ENCODE measurements at regions not wholly inside any gene's neighbourhood (a gene's known extent, or its start where the extent isn't known, plus 50 kb on each side); places are given as distances from the start of the nearest gene placed in this dataset.

GRCh38 chr2:3138621-3139020, 239.0 kb downstream of the EIPR1 start:
- intact Hi-C loops (cut with DNase I) = no loop called here
- DNase-seq (no peak), ATAC-seq (ENCODE audit: poor library complexity) (no peak)

GRCh38 chr2:3137651-3138300, 239.8 kb downstream of the EIPR1 start:
- intact Hi-C loops (cut with DNase I) = no loop called here
- ATAC-seq (ENCODE audit: poor library complexity) (no peak), DNase-seq (no peak)

GRCh38 chr2:3135676-3136075, 241.9 kb downstream of the EIPR1 start:
- DNase-seq = no peak
- intact Hi-C loops (cut with DNase I) = no loop called here
- no peak for ATAC-seq (ENCODE audit: poor library complexity)

- intact Hi-C loops (cut with DNase I) = no loop called here
- ATAC-seq (ENCODE audit: poor library complexity) = no peak
- DNase-seq = no peak
These were observed 243.5 kb downstream of the EIPR1 start for GRCh38 chr2:3134026-3134571.

- no peak for DNase-seq
- intact Hi-C loops (cut with DNase I) = no loop called here
- no peak for ATAC-seq (ENCODE audit: poor library complexity)
These were observed 244.7 kb downstream of the EIPR1 start for GRCh38 chr2:3132966-3133365.

GRCh38 chr2:3132466-3132865, 245.2 kb downstream of the EIPR1 start:
- ATAC-seq (ENCODE audit: poor library complexity) (no peak), DNase-seq (no peak)
- intact Hi-C loops (cut with DNase I) = no loop called here

- DNase-seq = no peak
- intact Hi-C loops (cut with DNase I) = no loop called here
- no peak for ATAC-seq (ENCODE audit: poor library complexity)
These were observed 245.8 kb downstream of the EIPR1 start for GRCh38 chr2:3131636-3132326.

- no peak for ATAC-seq (ENCODE audit: poor library complexity)
- intact Hi-C loops (cut with DNase I) = no loop called here
- no peak for DNase-seq
These were observed 246.6 kb downstream of the EIPR1 start for GRCh38 chr2:3130889-3131635.

GRCh38 chr2:3130444-3130843, 247.2 kb downstream of the EIPR1 start:
- intact Hi-C loops (cut with DNase I) = no loop called here
- DNase-seq (no peak), ATAC-seq (ENCODE audit: poor library complexity) (no peak)

DNA sequence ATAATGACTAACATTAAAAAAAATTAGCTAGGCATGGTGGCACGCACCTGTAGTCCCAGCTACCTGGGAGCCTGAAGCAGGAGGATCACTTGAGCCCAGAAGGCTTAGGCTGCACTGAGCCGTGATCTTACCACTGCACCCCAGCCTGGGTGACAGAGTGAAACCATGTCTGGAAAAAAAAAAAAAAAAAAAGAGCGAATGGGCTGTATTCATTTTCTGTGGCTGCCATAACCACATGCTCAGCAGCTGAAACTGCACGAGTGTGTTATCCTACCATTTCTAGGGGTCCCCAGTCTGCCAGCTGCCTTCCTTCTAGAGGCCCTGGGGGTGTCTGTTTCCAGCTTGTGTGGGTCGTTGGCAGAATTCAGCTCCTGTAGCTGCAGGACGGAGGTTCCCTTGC, 247.8 kb downstream of the EIPR1 start:
- DNase-seq (no peak), ATAC-seq (ENCODE audit: poor library complexity) (no peak)
- intact Hi-C loops (cut with DNase I) = no loop called here

GRCh38 chr2:3128786-3129185, 248.8 kb downstream of the EIPR1 start:
- DNase-seq (no peak), ATAC-seq (ENCODE audit: poor library complexity) (no peak)
- intact Hi-C loops (cut with DNase I) = no loop called here

DNA sequence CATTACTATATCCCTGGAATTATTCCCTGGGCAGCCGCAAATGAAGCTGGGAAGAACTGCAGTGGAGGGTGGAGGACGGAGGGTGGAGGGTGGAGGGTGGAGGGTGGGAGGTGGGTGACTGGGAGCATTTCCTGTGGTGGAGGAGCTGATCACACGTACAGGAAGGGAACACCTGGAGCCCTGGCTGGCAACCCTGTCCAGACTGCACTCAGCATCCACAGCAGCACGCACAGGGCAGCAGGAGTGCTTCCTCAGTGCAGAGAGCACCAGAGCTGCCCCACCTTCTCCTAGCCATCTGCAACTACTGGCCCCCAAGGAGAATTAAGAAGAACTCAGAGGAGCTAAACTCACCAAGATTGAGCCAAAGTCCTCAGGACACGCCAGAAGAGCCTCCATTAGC, 249.9 kb downstream of the EIPR1 start:
- DNase-seq (no peak), ATAC-seq (ENCODE audit: poor library complexity) (no peak)
- intact Hi-C loops (cut with DNase I) = no loop called here

DNA sequence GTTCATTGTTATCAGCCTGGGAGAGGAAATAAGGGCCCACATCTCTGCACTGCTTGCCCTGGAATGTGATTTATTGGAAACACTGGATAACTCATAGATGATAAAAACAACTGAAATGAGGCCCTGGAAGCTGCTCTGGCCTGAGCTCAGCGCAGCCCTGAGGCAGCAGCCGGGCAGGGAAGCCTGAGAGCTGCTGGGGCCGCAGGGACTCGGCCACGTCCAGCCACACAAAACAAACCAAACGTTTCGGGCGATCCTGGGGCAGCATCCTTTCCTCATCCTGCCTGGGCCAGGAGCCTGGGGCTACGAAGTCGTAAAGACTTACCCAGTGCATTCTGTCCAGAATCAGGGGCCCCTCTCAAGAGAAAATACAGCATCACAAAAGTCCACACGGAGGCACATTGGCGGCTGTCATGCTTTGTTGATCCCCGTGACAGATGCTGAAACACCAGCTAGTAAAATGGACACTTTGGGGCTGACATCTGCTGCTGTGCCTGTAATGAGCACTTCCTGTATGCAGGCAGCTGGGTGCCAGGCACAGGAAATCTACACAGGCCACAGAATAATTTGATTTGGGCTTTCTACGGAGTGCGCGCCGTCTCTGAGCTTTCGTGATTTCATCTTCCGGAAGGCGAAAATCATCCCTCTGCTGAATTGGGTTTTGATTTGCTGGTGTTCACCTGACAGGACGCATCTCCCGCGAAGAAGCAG, 250.6 kb downstream of the EIPR1 start:
- DNase-seq = no peak
- intact Hi-C loops (cut with DNase I) = no loop called here
- ATAC-seq (ENCODE audit: poor library complexity) = no peak

DNA sequence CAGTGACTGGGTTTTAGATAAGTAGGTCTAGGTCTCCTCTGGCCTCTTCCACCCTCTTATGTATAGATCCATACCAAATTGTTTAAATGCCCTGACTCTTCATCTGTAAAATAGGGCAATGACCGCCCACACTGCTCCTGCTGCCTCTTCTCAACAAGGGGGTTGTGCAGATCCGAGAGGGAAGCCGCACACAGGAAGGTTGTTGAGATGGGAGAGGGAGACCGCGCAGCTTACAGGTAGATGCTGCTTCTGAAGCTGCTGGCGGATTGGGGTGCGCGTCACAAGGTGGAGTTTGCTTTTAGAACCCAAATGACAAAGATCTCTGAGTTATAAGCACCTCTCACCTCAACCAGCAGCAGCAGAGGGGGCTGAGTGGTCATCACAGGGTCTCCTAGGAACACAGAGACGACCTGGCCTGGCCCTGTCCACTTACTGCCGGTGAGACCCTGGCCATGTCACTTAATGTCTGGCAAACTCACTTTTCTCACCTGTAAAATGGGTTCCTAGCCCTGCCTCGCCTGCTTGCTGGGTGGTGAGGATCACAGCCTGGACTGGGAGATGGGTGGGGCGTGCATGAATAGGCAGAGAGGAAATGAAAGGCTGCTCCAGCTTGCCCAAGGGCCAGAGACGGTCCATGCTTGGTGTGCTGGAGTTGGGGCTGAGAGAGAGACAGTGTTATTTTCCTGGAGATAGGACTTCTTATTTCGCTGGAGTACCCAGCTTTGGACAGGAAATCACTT, 251.3 kb downstream of the EIPR1 start:
- intact Hi-C loops (cut with DNase I) = no loop called here
- ATAC-seq (ENCODE audit: poor library complexity) = no peak
- DNase-seq = no peak

GRCh38 chr2:3125761-3126130, 251.9 kb downstream of the EIPR1 start:
- ATAC-seq (ENCODE audit: poor library complexity) (no peak), DNase-seq (no peak)
- intact Hi-C loops (cut with DNase I) = no loop called here

GRCh38 chr2:3125001-3125760, 252.4 kb downstream of the EIPR1 start:
- intact Hi-C loops (cut with DNase I) = no loop called here
- DNase-seq = no peak
- no peak for ATAC-seq (ENCODE audit: poor library complexity)

DNA sequence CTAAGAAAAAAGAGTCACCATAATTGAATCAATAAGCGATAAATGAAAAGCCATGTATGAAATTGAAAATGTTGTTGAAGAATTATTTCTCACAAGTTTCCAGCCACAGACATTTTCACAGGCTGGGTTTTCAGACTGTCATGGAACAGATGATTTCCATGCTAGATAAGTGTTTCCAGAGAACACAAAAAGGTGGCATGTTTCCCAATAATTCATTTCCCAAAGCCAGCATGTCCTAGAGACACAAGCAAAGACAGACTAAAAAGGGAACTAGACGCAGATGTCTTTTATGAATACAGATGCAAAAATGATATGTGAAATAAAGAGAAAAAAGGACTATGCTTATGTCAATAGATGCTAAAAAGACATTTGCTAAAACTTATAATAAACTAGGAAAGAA, 255.1 kb downstream of the EIPR1 start:
- DNase-seq (no peak), ATAC-seq (ENCODE audit: poor library complexity) (no peak)
- intact Hi-C loops (cut with DNase I) = no loop called here

- intact Hi-C loops (cut with DNase I) = no loop called here
- ATAC-seq (ENCODE audit: poor library complexity) = no peak
These were observed 256.0 kb downstream of the EIPR1 start for GRCh38 chr2:3121601-3122000.

More at GRCh38 chr2:3121601-3122000, 256.0 kb downstream of the EIPR1 start:
- no peak for DNase-seq
